HG03135 (cell line): ENCODE measurements at regions not wholly inside any gene's neighbourhood (a gene's known extent, or its start where the extent isn't known, plus 50 kb on each side); places are given as distances from the start of the nearest gene placed in this dataset.

Experiments
- ATAC-seq: cut with Tn5 transposase; IDR thresholded peaks from one replicate; pipeline ENCODE4 v1.9.1; 2021; ENCODE audit warnings: mild to moderate bottlenecking, moderate library complexity; ENCODE audit not compliant: unreplicated experiment

DNA sequence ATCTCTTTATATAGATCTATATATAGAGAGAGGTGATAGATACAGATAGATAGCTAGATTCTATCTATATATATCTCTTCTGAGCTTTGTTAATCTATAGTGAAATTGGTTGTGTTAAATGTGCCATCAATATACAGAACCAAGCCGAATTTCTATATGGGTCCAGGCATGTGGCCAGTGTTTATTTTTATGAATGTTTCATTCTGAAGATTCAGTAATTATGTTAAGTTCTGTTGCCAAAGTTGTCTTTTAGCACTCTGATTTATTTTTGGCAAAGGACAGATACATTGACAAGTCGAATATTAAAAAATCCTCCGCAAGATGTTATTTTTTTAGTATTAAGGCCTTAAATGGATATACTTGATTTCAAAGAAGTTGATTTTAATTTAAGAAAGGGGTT is 190.4 kb upstream of the HTR2A start:
- no peak for ATAC-seq

DNA sequence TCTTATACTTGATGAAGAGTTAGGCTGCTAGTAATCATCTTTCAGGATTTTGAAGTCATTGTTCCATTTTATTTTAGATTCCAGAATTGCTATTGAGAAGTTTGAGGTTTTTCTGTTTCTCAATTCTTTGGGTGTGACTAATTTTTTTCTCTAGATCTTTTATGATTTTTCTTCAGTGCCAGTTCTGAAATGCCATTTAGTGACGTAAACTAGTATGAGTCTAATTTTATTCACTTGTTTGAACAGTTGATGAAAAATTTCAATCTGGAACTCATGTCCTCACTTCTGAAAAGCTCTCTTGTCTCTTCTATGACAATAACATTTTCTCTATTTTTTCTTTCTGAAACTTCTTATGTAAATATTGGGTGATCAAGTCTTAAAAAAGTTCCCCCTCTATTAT is 188.5 kb upstream of the HTR2A start:
- ATAC-seq, result no peak

DNA sequence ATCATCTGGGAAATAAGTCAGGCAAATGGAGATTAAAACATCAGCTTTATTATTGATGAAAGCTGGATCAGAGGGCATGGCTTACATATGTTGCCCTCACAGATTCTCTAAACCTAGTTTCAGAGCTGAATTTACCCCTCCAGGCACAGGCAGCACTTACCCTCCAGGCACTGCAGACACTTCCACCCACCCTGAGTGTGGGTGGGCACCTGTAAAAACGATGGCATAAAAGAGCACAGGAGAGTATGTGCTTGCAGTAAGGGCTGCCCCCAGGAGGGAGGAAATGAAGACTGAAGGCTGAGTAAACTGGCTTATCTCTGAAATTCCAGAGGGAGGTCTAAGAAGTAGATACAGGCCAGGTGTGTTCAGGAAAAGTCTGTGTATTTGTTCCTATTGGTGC is 185.0 kb upstream of the HTR2A start:
- no peak for ATAC-seq

DNA sequence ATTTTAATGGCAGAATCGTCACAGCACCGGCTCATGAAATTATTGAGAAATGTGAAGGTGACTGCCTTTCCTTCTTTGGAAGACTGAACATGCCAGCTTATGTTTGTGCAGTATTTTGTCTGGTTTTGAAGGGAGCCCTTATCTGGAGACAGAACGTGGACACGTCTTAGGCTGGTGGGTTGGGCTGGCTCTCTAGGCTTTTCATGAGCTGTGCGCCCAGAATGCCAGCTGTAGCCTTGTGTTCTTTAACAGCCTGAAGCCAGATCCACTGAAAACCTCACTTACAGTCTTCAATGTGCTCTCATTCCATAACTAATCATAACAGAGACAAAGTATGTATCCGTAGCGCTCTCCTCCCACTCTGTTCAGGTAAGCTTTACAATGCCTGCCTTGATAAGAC is 184.4 kb upstream of the HTR2A start:
- no peak for ATAC-seq

DNA sequence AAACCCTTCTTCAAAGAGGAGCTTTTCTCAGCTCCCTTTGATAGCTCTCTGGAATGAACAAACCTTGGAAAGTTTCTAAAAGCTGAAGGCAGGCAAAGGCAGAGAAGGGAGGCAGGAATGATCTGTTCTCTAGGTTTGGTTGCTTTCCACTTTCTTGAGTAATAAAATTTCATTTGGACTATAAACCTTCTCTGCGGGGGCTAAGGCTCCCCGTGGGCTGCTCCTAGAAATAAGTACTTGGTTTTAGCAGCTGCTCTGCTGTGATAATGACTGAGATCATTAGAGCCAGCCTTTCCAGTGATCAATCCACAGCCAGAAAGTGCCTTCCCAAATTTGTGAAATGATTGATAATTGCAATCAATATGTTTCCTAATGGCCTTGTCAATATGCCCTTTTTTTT is 183.8 kb upstream of the HTR2A start:
- no peak for ATAC-seq

DNA sequence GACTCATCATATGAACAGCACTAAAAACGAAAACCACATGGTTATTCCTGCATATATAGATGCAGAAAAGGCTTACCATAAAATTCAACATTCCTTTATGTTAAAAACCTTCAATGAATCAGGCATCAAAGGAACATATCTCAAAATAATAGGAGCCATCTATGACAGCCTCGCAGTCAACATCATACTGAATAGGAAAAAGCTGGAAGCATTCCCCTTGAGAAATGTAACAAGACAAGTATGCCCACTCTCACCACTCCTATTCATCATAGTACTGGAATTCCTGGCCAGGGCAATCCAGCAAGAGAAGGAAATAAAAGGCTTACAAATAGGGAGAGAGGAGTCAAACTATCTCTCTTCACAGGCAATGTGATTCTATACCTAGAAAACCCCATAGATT is 179.6 kb upstream of the HTR2A start:
- ATAC-seq, result no peak

DNA sequence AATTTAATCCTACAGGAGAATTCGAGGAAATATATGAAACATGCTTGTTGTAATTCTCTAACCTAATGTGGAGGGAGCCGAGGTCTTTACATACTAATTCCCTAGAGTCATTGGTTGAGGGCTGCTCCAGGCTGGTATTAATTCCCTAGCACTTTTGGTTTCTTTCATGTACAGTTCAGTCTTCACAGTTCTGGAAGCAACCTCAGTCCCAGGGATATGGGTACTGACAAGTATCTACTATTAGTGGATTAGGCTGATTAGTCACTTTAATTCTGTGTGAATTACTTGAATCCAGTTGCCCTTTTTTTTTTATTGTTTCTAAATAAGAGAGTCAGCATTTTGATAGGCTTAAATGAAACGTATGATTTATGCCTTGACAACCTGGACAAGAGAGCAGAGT is 172.3 kb upstream of the HTR2A start:
- ATAC-seq, result no peak

DNA sequence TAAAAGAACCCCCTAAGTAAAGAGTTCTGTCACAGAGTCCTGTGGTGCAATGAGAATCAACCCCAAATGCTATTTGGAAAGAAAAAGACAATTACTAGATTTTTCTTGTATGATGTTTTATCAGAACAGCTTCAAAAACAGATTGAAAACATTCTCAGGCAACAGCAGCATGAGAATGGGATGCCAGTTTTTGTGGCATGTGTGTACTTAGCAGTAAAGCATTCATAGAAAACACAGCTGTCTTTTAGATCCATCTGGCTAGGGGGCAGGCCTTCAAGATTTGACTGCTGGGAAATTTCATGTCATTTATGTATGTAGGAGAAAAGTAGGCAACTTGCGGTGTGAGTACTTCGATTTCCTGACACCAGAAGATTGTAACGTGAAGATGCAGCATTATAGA is 170.5 kb upstream of the HTR2A start:
- no peak for ATAC-seq

DNA sequence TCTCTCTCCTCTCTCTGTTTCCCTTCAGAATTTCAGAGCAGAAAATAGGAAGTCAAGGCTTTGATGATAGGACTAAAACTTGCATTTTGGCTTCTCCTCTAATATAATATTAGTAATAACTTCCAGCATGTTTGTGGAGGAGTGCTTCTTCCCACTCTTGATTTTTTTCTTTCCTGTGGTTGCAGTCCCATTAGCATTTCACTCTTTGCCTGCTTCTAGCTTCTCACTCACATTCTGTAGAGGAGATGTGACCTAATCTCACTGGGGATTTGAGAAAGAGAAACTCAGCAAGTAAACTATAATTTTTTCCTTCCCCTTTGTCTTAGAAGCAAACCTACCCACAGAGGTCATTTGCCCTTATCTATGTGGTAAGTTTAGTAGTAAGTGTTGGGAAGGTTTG is 169.4 kb upstream of the HTR2A start:
- no peak for ATAC-seq

DNA sequence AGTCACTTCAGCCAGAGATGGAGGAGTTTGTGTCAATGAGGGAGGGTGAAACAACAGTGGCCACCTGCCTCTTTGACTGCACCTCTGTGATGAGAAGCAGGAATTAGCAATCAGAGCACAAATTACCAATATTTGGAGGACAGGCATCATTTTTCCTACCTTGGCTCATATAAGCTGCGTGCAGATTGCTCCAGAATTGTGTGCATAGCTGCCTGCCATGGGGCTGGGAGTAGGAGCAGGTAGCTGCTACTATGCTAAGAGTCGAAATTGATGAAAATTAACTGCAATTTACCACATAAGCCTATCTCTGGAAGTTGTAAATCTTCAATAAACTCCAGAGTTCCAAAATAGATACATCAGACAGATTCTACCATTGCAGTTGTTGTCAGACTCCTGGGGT is 167.5 kb upstream of the HTR2A start:
- ATAC-seq, result no peak

DNA sequence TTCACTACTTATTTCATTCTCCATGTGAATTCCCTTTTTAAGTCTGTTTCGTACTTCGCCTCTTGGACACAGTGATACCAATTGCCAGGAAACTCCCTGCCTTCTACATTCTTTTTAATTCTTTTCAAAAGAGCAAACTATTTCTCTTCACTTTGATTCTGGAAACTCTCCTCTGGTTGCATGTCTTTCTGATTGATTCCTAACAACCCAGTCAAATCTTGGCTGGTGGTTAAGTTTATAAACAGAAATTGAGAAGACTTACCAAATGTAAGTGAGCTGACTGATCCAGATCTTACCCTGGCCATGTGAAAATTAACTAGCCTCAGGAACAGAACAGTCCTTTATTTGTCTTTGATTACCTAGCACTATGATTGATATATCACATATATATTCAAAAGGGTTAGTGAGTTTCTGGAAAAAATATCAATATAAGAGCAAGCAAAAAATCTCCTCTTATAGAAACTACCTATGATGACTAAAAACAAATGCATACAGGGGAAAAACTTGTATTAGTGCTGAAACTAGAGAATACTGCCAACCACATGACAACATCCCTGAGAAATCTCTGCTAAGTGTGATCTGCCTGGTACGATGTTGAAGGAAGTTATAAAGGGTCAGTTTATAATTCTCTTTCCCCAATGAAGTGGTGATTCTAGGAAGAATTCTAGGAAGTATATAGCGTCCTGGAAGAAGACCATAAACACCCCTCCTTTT is 152.6 kb upstream of the HTR2A start:
- no peak for ATAC-seq

DNA sequence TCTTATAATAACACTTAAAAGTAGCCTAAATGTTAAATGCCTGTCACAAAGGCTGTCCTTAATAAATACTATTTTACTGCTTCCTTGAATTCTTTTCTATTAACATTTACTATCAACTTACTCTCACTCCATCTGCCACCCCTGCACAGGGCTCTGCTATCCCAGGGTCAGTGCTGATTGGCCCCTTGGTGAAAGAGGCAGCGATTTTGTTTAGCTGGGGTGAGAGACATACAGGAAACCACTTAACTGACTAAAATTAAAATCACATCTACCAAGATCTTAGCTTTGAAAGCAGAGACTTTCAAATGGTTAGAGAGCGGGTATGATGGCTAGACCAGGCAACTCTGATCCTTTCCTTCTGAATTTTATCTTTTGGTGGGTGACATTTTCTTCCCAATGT is 149.9 kb upstream of the HTR2A start:
- no peak for ATAC-seq

DNA sequence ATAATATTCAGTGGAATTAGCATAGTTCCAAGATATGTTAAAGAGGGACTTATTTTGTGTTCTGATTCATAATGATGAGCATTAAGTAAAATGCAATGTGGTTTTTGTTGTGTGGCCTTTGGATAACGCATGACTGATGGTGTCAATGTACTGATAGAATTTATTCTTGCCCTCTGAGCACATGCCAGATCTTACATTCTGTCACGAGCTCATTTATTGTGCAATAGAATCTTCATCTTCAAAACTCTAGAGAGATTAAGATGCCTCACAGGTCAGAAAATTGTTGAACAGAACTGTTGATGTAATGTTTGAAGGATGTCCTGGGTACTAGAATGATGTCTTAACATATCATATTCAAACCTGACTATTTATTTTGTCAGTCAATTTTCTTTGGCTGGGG is 148.0 kb upstream of the HTR2A start:
- no peak for ATAC-seq

DNA sequence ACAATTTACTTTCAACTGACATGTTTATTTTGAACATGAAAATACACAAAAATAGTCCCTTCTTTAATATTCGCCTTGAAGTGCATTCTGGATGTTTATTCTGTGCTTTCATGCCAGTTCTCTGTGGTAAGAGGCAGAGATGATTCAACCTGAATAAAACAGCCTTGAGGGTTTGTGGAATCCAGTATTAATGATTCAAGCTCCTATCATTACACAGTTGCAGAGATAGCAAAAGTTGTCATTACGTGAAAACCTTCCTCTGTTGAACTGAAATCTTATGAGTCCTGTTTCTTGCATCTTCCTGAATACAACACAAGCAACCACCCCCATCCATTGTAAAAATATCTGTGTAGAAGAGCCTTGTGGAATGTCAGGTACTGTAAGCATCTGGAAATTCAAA is 142.3 kb upstream of the HTR2A start:
- no peak for ATAC-seq

DNA sequence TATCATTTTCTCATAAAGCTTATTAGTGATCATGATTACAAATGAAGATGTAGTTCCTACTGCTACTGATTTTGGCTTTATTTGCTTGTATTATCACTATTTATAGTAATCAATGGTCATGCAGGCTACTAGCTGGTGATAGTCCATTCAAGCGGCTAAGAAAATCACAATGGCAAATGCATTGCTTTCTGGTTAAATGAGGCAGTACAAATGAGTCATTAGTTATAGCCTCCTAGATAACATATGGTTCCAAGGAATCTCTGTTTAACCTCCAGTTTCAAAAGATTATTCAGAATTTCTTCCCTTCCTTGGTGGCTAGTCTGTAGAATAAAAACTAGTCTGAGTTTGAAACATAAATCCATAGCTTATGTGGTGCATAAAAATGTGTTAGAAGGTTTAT is 141.3 kb upstream of the HTR2A start:
- no peak for ATAC-seq

DNA sequence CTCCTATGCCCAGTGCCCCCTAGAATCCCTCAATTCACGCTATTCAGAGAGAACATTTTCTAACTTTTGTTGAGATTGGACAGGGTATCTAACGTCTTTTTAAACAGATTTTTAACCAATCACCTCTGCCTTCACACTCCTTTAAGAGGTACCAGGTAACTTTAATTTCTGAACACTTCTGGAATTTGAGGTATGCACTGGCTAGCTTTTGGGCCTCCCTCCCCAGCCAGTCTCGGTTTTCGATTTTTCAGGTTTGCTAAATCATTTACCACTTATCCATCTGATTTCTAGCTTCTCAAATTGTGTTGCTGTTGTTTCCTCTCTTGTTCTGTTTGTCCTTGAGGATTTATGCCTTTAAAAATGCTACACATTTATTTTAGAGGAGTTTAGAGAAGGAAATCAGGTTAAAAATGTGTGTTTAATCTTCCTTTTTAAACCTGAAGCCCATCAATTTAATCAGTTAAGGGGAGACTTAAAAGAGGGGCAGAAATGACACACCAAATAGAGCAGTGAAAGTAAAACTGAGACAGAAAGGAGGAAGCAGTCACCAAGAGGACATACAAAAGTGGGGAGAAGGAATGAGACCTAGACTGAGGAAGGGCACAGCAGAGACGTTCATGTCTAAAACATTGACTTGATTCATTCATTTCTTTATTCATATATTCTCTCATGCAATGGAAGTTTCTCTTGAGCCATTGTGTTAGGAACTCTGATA is 139.6 kb upstream of the HTR2A start:
- ATAC-seq, result peak; percentile 99

DNA sequence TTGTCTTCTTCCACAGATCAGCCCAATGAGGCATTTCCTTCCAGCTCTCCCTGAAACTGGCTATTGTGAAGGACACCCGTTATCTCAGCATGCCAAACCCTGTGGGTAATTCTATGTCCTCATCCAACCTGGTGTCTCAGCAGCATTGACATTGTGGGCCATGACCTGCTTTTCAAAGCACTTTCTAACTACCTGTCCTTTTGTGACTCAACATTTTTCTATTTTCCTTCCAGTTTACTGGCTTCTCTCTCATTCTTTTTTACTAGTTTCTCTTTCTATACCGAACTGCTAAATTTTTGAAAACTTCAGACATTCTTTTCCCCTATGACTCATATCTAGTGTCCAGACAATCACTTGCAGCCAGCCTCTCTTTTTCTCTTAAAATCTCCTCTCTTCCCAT is 136.4 kb upstream of the HTR2A start:
- no peak for ATAC-seq

DNA sequence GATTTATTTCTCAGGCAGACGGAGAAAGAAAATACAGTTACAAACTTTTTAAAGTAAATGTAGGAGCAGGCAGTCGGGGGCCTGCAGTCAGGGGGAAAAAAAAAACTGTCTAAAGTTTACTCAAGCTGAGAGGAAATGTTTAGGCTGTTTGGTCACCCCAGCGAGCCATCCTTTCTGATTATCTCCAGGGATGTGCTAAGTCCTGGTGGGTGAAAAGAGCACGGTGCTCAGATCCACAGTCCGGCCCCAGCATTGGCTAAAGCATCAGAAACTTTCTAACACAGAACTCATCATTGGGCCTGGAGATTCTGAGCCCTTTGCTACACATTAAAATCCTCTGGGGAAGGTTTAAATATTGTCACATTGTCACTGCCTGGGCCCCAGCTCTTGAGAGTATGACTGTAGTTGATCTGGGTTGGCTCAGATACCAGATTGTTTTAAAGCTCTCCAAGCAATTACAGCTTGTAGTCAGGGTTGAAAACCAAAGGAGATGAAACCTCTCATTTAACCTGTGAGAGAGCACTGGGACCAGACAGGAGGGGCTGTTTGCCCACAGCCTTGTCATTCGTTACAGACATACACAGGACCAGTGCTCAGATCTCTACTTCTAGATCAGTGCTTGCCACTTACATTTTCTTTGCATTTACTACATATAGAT is 131.1 kb upstream of the HTR2A start:
- no peak for ATAC-seq

DNA sequence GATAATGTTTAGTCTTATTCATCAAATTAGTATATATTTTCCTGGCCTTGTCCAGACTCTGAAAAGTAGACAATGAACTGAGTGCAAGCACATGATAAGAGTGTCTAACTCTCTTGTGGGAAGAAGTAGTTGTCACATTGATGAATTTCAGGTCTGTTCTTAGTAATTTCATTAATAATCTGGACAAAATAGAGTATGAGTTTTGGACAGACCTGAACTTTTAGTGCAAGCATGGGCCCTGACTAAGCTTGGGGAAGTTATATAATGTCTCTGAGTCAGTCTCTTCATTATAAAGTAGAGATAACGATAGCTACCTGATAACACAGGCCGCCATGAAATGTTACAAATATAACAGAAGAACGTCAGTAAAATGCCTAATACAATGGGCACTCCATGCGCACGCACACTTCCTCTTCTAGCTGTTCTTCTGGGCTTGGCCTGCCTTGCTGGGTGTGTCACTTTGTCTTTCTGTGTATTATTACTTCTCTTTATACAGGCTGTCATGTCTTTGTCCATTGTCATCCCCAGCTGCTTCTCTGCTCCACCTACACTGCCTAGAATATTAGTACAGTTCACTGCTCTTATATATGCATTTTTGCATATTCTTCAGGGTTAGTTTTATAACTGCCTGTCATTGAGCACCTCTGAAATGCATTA is 129.1 kb upstream of the HTR2A start:
- ATAC-seq, result no peak

DNA sequence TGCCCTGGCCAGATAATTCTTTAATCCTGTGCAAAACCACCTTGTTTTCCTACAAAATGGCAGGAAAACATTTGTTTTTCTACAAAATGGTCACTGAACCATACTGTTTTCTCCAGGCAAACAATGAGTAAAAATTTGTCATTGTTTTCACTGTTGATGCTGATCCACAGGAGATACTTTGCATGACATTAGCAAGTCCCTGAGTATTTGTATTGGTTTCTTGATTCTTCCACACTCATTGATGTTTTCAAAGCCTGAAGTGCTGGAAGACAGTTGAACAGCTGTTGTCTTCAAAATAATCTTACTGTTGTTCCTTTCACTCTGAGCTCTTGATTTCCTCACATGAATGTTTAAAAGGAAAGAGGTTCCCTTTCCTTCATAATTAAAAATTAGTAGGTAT is 123.1 kb upstream of the HTR2A start:
- no peak for ATAC-seq

DNA sequence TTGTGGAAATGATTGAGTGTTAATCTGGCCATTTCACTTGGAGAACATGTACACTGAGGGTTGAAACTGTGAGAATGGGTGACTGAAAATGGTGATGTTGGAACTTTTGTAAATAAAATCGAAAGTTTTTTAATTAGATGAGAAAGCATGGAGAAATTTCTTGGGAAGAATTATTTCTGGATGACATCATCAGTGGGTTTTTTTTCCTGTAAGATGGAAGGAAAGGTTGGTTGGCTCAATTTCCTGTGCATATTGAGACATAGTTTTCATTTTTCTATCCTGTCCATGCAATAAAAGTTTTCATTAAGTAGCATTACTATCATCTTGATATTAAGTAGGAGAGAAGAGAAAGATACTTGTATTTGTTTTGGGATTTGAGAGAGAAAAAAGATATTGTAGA is 120.6 kb upstream of the HTR2A start:
- no peak for ATAC-seq

DNA sequence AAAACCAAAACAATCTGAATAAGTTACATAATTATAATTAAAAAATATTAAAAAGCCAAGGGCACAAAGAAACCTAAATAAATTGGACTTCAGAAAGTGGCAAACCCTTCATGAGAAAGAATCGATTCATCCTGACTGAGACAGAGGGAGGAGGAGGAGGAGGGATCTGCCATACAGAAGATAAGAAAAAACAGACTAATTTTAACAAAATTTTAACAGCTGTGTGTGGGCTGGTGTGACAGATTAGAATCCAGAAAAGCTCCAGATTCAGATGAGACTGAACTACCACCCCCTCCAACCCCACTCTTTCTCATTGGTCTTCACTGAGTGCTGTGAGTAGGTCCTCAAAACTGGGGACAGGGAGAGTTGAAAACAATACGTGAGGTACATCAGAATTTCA is 111.5 kb upstream of the HTR2A start:
- ATAC-seq, result no peak
